ENCODE measurements at regions not wholly inside any gene's neighbourhood (a gene's known extent, or its start where the extent isn't known, plus 50 kb on each side); places are given as distances from the start of the nearest gene placed in this dataset.
A peak's percentile ranks its signal among the peaks of the same experiment; 100 is the strongest.

DNA sequence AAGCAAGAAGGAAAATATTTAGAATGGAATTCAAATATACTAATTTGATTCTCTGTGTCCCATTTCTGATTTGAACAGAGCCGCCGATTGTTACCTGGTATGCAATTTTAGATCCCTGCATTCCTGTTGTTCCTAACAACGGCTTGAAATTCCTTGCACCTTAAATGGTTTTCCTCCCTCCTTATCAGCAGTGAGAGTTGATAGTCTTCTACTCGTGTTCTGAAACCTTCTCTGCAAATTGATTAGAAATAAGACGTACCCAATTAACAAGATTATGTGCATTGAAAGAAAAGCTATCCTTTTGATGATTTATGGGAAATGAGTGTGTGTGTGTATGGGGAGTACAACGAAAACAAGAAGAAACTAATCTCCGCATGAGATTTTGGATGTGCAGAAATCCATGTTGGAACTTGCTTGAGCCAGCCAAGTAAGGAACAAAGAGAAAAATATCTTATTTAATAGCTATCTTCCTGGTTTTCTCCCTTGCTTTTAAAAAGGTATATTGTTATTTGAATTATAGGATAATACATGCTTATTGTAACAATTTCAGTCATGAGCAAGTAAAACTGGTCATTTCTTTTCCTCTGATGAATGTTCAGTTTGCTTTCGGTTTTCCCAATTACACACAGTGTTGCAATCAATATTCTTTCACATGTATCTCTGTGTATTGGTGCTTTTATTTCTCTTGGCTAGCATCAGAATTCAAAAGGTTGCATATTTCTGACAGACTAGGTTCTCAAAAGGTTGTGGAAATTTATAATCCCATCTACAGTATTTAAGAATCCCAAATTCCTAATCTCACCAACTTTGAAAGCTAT, 211.1 kb upstream of the ACTBL2 start:
- peak overlapping the region; percentile 74 to 93 for H3K27ac ChIP-seq (ENCODE audit: low read depth in 2 of 2, low read length in 1 of 2)

GRCh38 chr5:57692582-57693487, 210.2 kb upstream of the ACTBL2 start:
- ChIA-PET CTCF (interaction anchor here (1.0 to 1.6 kb wide), 2 partner anchors 394 to 768 kb away, joined by 3 to 4 read pairs; no protein-coding TSS in a partner anchor), POLR2A (no interaction called here)
- DNase-seq: no peak
- Histone ChIP-seq H3K36me3 (replicated peaks in 1 of 2; ENCODE audit: control insufficient read depth in 1 of 2, insufficient read depth in 2 of 2, low read length in 1 of 2) (no peaks in the 10 kb centered on the region), H3F3A (replicated peaks; ENCODE audit: insufficient read depth) (peaks cover 8% of the 10 kb centered on the region), H3K79me2 (ENCODE audit: insufficient read depth) (no peaks in the 10 kb centered on the region), H4K20me1 (ENCODE audit: insufficient read depth) (no peaks in the 10 kb centered on the region), H3K27ac (ENCODE audit: low read depth in 2 of 2, low read length in 1 of 2) (peak overlapping the region; percentile 74 to 93), H3K4me3 (ENCODE audit: low read depth in 2 of 2, low read length in 1 of 2) (no peak overlapping the region), H3K9ac (peak overlapping the region; percentile 36; the same call in 1 of the 2 replicates), H2AFZ (ENCODE audit: low read depth) (peak overlapping the region; percentile 42; the same call in 1 of the 2 replicates), H3K4me1 (ENCODE audit: control insufficient read depth in 1 of 2, insufficient read depth in 2 of 2, low read depth in 1 of 2, low read length in 1 of 2) (peaks cover 9 to 12% of the 10 kb centered on the region in 2 experiments; a peak in 3 of 4 replicates), H3K9me2 (no peaks in the 10 kb centered on the region), H3K4me2 (peak overlapping the region; percentile 44; the same call in 1 of the 2 replicates), H3K27me3 (ENCODE audit: insufficient read depth) (no peaks in the 10 kb centered on the region), H3K9me3 (no peaks in the 10 kb centered on the region)
- WGBS (ENCODE audit: low lambda C conversion rate): 53% methylated on average over 6 of the region's 6 CpGs
- TF ChIP-seq TCF12 (IDR thresholded peaks at IDR 0.05): peak; percentile 93
- TF ChIP-seq TEAD4 (IDR thresholded peaks at IDR 0.05; ENCODE audit: borderline replicate concordance, insufficient read depth): peak; percentile 74
- no peak for TF ChIP-seq SMC3 (IDR thresholded peaks at IDR 0.05; ENCODE audit: low read depth, low read length)
- peak; percentile 82; the same call in 1 of the 2 replicates for TF ChIP-seq POLR2AphosphoS5 (IDR thresholded peaks at IDR 0.05; ENCODE audit: low read depth, low read length)
- TF ChIP-seq USF2 (IDR thresholded peaks at IDR 0.05; ENCODE audit: borderline replicate concordance, low read depth, low read length): no peak
- TF ChIP-seq, protein P1, sequence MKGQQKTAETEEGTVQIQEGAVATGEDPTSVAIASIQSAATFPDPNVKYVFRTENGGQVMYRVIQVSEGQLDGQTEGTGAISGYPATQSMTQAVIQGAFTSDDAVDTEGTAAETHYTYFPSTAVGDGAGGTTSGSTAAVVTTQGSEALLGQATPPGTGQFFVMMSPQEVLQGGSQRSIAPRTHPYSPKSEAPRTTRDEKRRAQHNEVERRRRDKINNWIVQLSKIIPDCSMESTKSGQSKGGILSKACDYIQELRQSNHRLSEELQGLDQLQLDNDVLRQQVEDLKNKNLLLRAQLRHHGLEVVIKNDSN (IDR thresholded peaks at IDR 0.05; ENCODE audit: borderline replicate concordance, low read depth): no peak
- peak; percentile 79 for TF ChIP-seq PBX3 (IDR thresholded peaks at IDR 0.05)
- peak; percentile 100 for TF ChIP-seq RXRA (IDR thresholded peaks at IDR 0.05; ENCODE audit: borderline replicate concordance, low read depth)
- peak; percentile 21; the same call in 1 of the 2 replicates for TF ChIP-seq MEF2A (IDR thresholded peaks at IDR 0.05; ENCODE audit: borderline replicate concordance, low read depth)

More for the DNA sequence above, 211.1 kb upstream of the ACTBL2 start:
- Histone ChIP-seq H4K20me1 (ENCODE audit: insufficient read depth) (no peaks in the 10 kb centered on the region), H3K27me3 (ENCODE audit: insufficient read depth) (no peaks in the 10 kb centered on the region), H2AFZ (ENCODE audit: low read depth) (peak overlapping the region; percentile 39), H3K4me1 (ENCODE audit: control insufficient read depth in 1 of 2, insufficient read depth in 2 of 2, low read depth in 1 of 2, low read length in 1 of 2) (peaks cover 9 to 12% of the 10 kb centered on the region in 2 experiments; a peak in 3 of 4 replicates), H3K9ac (no peak overlapping the region; the same call in 1 of the 2 replicates), H3F3A (replicated peaks; ENCODE audit: insufficient read depth) (peaks cover 8% of the 10 kb centered on the region), H3K79me2 (ENCODE audit: insufficient read depth) (no peaks in the 10 kb centered on the region), H3K9me3 (no peaks in the 10 kb centered on the region), H3K9me2 (no peaks in the 10 kb centered on the region), H3K36me3 (replicated peaks in 1 of 2; ENCODE audit: control insufficient read depth in 1 of 2, insufficient read depth in 2 of 2, low read length in 1 of 2) (no peaks in the 10 kb centered on the region), H3K4me2 (0 out of 2 replicates have a peak overlapping the region, but pooled peaks have one; percentile 5), H3K4me3 (ENCODE audit: low read depth in 2 of 2, low read length in 1 of 2) (no peak overlapping the region)
- DNase-seq: no peak
- TF ChIP-seq JUND (IDR thresholded peaks at IDR 0.05) (no peak), FOSL2 (IDR thresholded peaks at IDR 0.05; ENCODE audit: borderline replicate concordance, low read depth) (no peak), SMC3 (IDR thresholded peaks at IDR 0.05; ENCODE audit: low read depth, low read length) (no peak), GABPA (IDR thresholded peaks at IDR 0.05; ENCODE audit: low read depth) (no peak), POLR2AphosphoS5 (IDR thresholded peaks at IDR 0.05; ENCODE audit: low read depth, low read length) (no peak), GATA2 (CRISPR knock-in tag; IDR thresholded peaks at IDR 0.05) (no peak), TEAD4 (IDR thresholded peaks at IDR 0.05; ENCODE audit: borderline replicate concordance, insufficient read depth) (no peak), YY1 (IDR thresholded peaks at IDR 0.05; ENCODE audit: low read depth) (no peak), MEF2A (IDR thresholded peaks at IDR 0.05; ENCODE audit: borderline replicate concordance, low read depth) (no peak), FOXJ3 (CRISPR knock-in tag; IDR thresholded peaks at IDR 0.05) (no peak), MXI1 (IDR thresholded peaks at IDR 0.05; ENCODE audit: low read depth, low read length) (no peak), USF2 (IDR thresholded peaks at IDR 0.05; ENCODE audit: borderline replicate concordance, low read depth, low read length) (no peak), MAX (IDR thresholded peaks at IDR 0.05; ENCODE audit: low read depth) (no peak; the same call in 1 of the 2 replicates)
- TF ChIP-seq, protein P1 (IDR thresholded peaks at IDR 0.05; ENCODE audit: borderline replicate concordance, low read depth): no peak
- ChIA-PET POLR2A (no interaction called here), CTCF (interaction anchor here (0.9 to 1.7 kb wide), 4 partner anchors 27 to 767 kb away, joined by 3 to 4 read pairs (median 3); no protein-coding TSS in a partner anchor)
- 90% methylated on average over 8 of the region's 8 CpGs for WGBS (ENCODE audit: low lambda C conversion rate)
